ENCODE measurements at regions not wholly inside any gene's neighbourhood (a gene's known extent, or its start where the extent isn't known, plus 50 kb on each side); places are given as distances from the start of the nearest gene placed in this dataset.

DNA sequence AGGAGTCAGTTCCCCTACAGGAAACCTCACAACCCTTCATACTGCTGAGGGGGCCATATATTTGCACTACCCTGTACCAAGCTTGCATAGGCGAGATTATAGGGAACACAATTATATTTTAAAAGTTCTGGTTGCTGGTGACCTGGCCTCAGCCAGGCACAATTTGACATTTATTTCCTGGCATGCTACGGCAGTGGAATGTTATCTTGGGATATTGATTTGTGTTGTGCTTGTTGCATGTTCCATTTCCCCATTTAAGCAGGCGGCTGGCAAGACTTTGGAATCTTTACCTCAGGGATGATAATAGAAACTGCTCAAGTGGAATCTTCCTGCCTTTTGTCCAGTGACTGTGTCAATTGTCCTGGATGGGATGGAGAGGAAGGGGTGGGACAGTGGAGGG is 67.0 kb upstream of the RPS23 start (continued):
- TF ChIP-seq, protein P1, sequence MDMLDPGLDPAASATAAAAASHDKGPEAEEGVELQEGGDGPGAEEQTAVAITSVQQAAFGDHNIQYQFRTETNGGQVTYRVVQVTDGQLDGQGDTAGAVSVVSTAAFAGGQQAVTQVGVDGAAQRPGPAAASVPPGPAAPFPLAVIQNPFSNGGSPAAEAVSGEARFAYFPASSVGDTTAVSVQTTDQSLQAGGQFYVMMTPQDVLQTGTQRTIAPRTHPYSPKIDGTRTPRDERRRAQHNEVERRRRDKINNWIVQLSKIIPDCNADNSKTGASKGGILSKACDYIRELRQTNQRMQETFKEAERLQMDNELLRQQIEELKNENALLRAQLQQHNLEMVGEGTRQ (IDR thresholded peaks at IDR 0.05): no peak
- TF ChIP-seq, protein P2, sequence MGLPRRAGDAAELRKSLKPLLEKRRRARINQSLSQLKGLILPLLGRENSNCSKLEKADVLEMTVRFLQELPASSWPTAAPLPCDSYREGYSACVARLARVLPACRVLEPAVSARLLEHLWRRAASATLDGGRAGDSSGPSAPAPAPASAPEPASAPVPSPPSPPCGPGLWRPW (IDR thresholded peaks at IDR 0.05): no peak
- TF ChIP-seq HOXB5 (CRISPR knock-in tag; IDR thresholded peaks at IDR 0.05): no peak

DNA sequence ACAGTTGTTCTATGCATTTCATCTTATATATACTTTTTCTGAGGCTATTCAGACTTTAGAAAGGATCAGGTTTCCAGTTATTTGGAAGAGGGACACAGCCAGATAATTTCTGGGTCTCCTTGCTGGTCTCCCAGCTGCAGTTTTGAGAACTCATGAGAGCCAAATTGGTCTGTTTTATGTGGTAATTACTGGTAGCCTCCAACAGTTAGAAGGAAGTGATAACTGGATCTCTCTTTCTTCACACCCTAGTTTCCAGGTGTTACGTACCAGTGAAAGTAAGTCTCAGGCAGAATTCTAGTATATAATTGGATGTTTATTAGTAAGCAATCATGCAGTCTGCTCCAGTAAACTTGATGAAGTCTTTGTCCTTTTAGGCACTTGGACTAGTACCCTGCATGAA is 63.2 kb upstream of the RPS23 start:
- Histone ChIP-seq H3K4me1 (no peaks in the 10 kb centered on the region), H3K4me3 (no peak overlapping the region), H3K4me2 (no peak overlapping the region), H3K27ac (no peak overlapping the region), H3K9me3 (no peaks in the 10 kb centered on the region)
- POLR2A ChIA-PET: no interaction called here
- ATAC-seq (no peak), FAIRE-seq (no peak), DNase-seq (ENCODE audit: low read depth in 1 of 2, low spot score in 1 of 2) (no peak)
- CTCF ChIA-PET: interaction anchor here (1.6 kb wide), 1 partner anchor 11 kb away, joined by 4 read pairs; no protein-coding TSS in a partner anchor
- 81% methylated on average over 1 of the region's 1 CpG for WGBS (ENCODE audit: missing lambda C conversion rate)
- no peak for TF ChIP-seq TP53 (CRISPR knock-in tag; IDR thresholded peaks at IDR 0.05)
- TF ChIP-seq, protein P3, sequence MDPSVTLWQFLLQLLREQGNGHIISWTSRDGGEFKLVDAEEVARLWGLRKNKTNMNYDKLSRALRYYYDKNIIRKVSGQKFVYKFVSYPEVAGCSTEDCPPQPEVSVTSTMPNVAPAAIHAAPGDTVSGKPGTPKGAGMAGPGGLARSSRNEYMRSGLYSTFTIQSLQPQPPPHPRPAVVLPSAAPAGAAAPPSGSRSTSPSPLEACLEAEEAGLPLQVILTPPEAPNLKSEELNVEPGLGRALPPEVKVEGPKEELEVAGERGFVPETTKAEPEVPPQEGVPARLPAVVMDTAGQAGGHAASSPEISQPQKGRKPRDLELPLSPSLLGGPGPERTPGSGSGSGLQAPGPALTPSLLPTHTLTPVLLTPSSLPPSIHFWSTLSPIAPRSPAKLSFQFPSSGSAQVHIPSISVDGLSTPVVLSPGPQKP (IDR thresholded peaks at IDR 0.05; ENCODE audit: low read depth, low read length): no peak
- no peak for TF ChIP-seq FOXS1 (CRISPR knock-in tag; IDR thresholded peaks at IDR 0.05)
- no peak for TF ChIP-seq EP300 (IDR thresholded peaks at IDR 0.05)
- no peak for TF ChIP-seq TFCP2L1 (CRISPR knock-in tag; IDR thresholded peaks at IDR 0.05)
- TF ChIP-seq ZC3H11A (IDR thresholded peaks at IDR 0.05): no peak
- TF ChIP-seq JUN (IDR thresholded peaks at IDR 0.05): no peak
- no peak for TF ChIP-seq POLR2AphosphoS2 (conservative IDR thresholded peaks at IDR 0.05; ENCODE audit: low read length)
- no peak for TF ChIP-seq EHF (CRISPR knock-in tag; IDR thresholded peaks at IDR 0.05)
- TF ChIP-seq FOSL2 (IDR thresholded peaks at IDR 0.05): no peak
- TF ChIP-seq FOSL2 (CRISPR knock-in tag; IDR thresholded peaks at IDR 0.05): no peak

DNA sequence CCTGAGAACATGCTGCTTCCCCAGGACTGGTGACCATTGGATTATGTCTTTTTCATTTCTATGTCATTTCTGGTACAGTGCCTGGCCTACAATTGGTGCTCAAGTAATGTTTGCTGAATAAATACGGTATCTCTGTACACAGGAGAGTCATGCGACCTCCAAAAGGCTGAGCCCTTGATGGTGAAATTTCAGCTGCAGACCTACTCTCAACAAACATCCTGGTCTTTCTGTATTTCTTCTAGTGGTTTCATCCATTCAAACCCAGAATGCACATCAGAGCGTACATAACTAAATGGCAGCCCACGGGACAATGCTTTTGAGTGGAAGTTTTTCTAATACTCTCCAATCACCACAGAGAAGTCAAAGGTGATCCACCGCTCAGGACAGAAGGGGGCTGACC is 62.6 kb upstream of the RPS23 start:
- Histone ChIP-seq H3K9me3 (no peaks in the 10 kb centered on the region), H3K27ac (no peak overlapping the region), H3K4me3 (no peak overlapping the region), H3K4me2 (no peak overlapping the region), H3K4me1 (no peaks in the 10 kb centered on the region)
- ChIA-PET CTCF (no interaction called here), POLR2A (no interaction called here)
- ATAC-seq (no peak), DNase-seq (ENCODE audit: low read depth in 1 of 2, low spot score in 1 of 2) (no peak), FAIRE-seq (no peak)
- 52% methylated on average over 5 of the region's 5 CpGs for WGBS (ENCODE audit: missing lambda C conversion rate)
- TF ChIP-seq, protein P2 (IDR thresholded peaks at IDR 0.05): no peak
- TF ChIP-seq SMC3 (IDR thresholded peaks at IDR 0.05) (no peak), ZNF302 (CRISPR knock-in tag; IDR thresholded peaks at IDR 0.05) (no peak), NFE2L2 (conservative IDR thresholded peaks at IDR 0.05; ENCODE audit: low read length) (no peak), ESRRA (IDR thresholded peaks at IDR 0.05; ENCODE audit: borderline replicate concordance, low read length) (no peak), ZC3H11A (IDR thresholded peaks at IDR 0.05) (no peak), JUN (IDR thresholded peaks at IDR 0.05) (no peak), TP53 (CRISPR knock-in tag; IDR thresholded peaks at IDR 0.05) (no peak), PHF8 (IDR thresholded peaks at IDR 0.05; ENCODE audit: borderline replicate concordance, low read depth) (no peak), HDAC2 (IDR thresholded peaks at IDR 0.05) (no peak), KDM5A (IDR thresholded peaks at IDR 0.05) (no peak)
- TF ChIP-seq, protein P4, sequence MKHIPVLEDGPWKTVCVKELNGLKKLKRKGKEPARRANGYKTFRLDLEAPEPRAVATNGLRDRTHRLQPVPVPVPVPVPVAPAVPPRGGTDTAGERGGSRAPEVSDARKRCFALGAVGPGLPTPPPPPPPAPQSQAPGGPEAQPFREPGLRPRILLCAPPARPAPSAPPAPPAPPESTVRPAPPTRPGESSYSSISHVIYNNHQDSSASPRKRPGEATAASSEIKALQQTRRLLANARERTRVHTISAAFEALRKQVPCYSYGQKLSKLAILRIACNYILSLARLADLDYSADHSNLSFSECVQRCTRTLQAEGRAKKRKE (CRISPR knock-in tag; IDR thresholded peaks at IDR 0.05; ENCODE audit: low read depth): no peak
- TF ChIP-seq, protein P5, sequence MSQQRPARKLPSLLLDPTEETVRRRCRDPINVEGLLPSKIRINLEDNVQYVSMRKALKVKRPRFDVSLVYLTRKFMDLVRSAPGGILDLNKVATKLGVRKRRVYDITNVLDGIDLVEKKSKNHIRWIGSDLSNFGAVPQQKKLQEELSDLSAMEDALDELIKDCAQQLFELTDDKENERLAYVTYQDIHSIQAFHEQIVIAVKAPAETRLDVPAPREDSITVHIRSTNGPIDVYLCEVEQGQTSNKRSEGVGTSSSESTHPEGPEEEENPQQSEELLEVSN (IDR thresholded peaks at IDR 0.05; ENCODE audit: borderline replicate concordance, low read depth): no peak
